ENCODE measurements at regions not wholly inside any gene's neighbourhood (a gene's known extent, or its start where the extent isn't known, plus 50 kb on each side); places are given as distances from the start of the nearest gene placed in this dataset.

DNA sequence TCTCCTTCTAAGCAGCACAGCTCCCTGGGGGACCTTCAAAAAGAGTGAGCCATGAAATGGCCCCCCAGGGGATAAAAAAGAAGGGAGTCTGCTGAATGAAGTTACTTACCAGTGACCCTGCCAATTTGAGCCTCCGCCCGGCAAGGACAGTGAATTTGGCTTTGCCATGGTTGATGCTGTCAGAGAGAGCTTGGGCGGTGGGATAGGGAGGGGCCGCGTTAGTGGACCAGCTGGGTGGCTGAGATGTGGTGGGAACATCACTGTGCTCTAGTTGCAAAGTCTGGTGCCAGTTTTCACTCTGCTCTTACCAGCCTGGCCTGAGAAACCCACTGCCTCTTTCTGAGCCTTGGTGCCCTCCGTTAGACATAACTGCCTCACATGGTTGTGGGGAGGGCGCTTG is 114.6 kb downstream of the MRM1 start:
- TF ChIP-seq POLR2AphosphoS5 (IDR thresholded peaks at IDR 0.05; ENCODE audit: low read depth, low read length) (no peak), PHF8 (conservative IDR thresholded peaks at IDR 0.05; ENCODE audit: low read depth, low read length) (no peak)
- TF ChIP-seq, protein P1, sequence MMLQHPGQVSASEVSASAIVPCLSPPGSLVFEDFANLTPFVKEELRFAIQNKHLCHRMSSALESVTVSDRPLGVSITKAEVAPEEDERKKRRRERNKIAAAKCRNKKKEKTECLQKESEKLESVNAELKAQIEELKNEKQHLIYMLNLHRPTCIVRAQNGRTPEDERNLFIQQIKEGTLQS (IDR thresholded peaks at IDR 0.05; ENCODE audit: insufficient read depth, low read depth, low read length), result no peak
- TF ChIP-seq, protein P2, sequence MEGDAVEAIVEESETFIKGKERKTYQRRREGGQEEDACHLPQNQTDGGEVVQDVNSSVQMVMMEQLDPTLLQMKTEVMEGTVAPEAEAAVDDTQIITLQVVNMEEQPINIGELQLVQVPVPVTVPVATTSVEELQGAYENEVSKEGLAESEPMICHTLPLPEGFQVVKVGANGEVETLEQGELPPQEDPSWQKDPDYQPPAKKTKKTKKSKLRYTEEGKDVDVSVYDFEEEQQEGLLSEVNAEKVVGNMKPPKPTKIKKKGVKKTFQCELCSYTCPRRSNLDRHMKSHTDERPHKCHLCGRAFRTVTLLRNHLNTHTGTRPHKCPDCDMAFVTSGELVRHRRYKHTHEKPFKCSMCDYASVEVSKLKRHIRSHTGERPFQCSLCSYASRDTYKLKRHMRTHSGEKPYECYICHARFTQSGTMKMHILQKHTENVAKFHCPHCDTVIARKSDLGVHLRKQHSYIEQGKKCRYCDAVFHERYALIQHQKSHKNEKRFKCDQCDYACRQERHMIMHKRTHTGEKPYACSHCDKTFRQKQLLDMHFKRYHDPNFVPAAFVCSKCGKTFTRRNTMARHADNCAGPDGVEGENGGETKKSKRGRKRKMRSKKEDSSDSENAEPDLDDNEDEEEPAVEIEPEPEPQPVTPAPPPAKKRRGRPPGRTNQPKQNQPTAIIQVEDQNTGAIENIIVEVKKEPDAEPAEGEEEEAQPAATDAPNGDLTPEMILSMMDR (IDR thresholded peaks at IDR 0.05; ENCODE audit: control extremely low read depth in 1 of 3, insufficient read depth in 1 of 3, low read depth in 1 of 3, low read length in 3 of 3), result no peak
